Activated T-helper 1 cell treated with anti-CD3 and anti-CD28 coated beads, Interleukin-12 subunit alpha, Interleukin-12 subunit beta, Interleukin-2, Interleukin-4 antibody, amounts not matched to agents 30 ng/mL and 10 ng/mL and 1 ng/mL, durations not matched to agents 14 hours and 24 hours and 36 hours (primary cell): ENCODE measurements at regions not wholly inside any gene's neighbourhood (a gene's known extent, or its start where the extent isn't known, plus 50 kb on each side); places are given as distances from the start of the nearest gene placed in this dataset.
"Not testable (repeated sequence)": the region's sequence is repeated elsewhere in the genome, so short reads cannot be mapped to it uniquely, and the experiment has no call there.

ENCODE experiments used
- DNase-seq: peaks from one replicate; pipeline ENCODE4 v3.0.0; 2021; ENCODE audit warnings: low spot score
- H3K27ac Mint-ChIP-seq: one replicate; pipeline ENCODE4 v1.8.0; 2021; ENCODE audit warnings: mild to moderate bottlenecking, mixed read lengths
- H3K27me3 Mint-ChIP-seq: one replicate; pipeline ENCODE4 v1.8.0; 2022; ENCODE audit warnings: mild to moderate bottlenecking, moderate library complexity, mixed read lengths; ENCODE audit not compliant: insufficient read depth
- H3K36me3 Mint-ChIP-seq: one replicate; pipeline ENCODE4 v1.8.0; 2021; ENCODE audit warnings: low read depth, mixed read lengths
- H3K4me1 Mint-ChIP-seq: one replicate; pipeline ENCODE4 v1.8.0; 2021; ENCODE audit warnings: low read depth, mixed read lengths
- H3K4me3 Mint-ChIP-seq: one replicate; pipeline ENCODE4 v1.8.0; 2021; ENCODE audit warnings: mild to moderate bottlenecking, moderate library complexity, mixed read lengths
- H3K9me3 Mint-ChIP-seq: one replicate; pipeline ENCODE4 v1.8.0; 2021; ENCODE audit warnings: mixed read lengths
- intact Hi-C: fragments of 100-400 bp; cut with micrococcal nuclease; formaldehyde crosslinking; loops from one replicate; pipeline ENCODE4 v1.15.1; 2024

DNA sequence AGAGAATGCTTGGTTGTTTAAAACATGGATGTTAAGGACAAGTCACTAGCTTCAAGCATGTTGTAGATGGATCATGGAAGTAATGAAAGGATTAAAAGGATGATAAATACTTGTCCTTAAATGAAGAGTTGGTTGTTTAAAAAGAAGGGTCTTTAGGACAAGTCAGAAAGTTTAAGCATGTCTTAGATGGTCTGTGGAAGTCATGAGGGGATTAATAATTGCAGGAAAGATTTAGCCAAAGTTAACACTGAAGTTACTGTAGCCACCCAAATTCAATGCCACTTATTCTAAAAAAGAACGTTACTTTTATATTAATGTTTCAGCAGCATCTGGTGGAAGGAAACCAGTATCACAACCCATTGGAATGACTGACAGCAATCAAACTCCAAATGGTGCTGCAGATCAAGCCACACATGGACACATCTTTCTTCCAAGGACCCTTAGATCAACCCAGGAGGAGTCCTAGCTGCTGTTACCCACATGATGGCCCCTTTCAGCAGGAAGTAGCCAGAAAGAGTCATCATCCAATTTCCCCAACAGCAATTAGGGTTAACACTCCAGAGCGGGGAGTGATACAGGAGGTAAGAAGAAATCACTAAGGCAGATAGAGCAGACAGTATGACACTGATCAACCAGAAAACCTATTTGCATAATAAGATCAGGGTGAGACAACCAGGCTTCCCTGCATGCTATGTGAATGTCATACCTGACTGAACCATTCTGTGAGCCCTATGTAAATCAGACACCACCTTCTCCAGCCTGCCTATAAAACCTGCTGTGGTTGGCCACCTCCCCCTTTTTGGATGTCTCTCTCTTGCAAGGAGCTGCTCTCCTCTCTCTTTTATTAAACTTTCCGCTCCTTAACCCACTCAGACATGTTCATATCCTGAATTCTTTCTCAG, 88.4 kb upstream of the GNAZ start:
- Mint-ChIP-seq H3K36me3 (no peaks in the 10 kb centered on the region), H3K27ac (no peak overlapping the region), H3K4me3 (no peak overlapping the region), H3K4me1 (no peaks in the 10 kb centered on the region), H3K9me3 (peaks cover 7% of the 10 kb centered on the region), H3K27me3 (peaks cover 11% of the 10 kb centered on the region)
- intact Hi-C loops = no loop called here
- no peak for DNase-seq

DNA sequence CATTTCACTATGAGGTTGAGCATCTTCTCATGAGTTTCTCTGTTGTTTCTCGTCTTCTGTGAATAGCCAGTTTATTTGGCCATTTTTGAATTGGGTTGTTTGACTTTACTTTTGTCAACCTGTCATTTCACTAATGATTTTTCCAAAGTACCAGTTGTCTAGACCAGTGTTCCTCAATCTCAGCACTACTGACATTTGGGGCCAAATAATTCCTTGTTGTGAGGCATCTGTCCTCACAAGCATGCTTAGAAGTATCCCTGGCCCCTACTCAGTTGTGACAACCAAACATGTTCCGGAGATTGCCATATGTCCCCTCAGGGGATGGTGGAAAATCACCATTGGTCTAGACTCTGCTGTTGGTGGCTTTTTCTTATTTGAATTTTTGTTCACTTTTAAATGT, 87.7 kb upstream of the GNAZ start:
- Mint-ChIP-seq H3K36me3 (no peaks in the 10 kb centered on the region), H3K4me1 (no peaks in the 10 kb centered on the region), H3K27ac (no peak overlapping the region), H3K4me3 (no peak overlapping the region), H3K9me3 (peaks cover 7% of the 10 kb centered on the region), H3K27me3 (peaks cover 11% of the 10 kb centered on the region)
- intact Hi-C loops = no loop called here
- DNase-seq = no peak

DNA sequence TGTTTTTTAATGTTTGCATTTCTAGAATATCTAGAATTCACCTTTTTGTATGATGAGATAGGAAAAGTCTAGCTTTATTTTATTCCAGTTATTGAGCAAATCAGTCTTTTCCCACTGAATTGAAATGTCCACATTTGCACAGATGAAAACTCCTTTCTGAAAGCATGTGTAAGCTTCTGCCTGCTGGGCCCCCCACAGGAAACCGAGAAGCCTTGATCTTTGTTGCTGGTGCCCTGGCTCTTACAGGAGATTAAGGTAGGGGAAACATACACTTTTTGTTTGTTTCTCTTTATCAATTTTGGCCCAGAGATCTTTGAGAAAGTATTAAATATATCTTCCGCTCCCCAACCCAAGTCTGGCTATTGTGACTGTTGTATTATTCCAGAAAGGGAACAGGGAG, 87.2 kb upstream of the GNAZ start:
- Mint-ChIP-seq H3K27me3 (peaks cover 11% of the 10 kb centered on the region), H3K4me1 (no peaks in the 10 kb centered on the region), H3K27ac (no peak overlapping the region), H3K9me3 (peaks cover 7% of the 10 kb centered on the region), H3K4me3 (no peak overlapping the region), H3K36me3 (no peaks in the 10 kb centered on the region)
- DNase-seq = no peak
- intact Hi-C loops = no loop called here

DNA sequence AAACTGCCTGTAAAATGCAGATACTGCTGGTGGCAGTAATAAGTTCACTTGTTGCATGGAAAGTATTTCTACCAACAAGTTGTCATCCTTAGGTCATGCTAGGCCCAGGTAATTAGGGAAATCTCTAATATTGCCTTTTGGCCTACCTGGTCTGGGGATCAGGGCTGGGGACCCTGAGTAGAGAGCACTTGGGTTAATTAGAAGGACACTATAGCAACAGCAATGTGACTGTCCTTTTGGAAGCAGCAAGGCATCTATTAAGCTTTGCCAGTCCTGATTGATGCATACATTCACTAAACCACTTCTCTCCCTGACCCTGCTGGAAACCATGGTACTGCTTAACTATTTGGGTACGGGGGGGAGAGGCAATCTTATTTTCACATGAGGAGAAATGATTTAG, 86.5 kb upstream of the GNAZ start:
- Mint-ChIP-seq H3K9me3 (peaks cover 7% of the 10 kb centered on the region), H3K36me3 (no peaks in the 10 kb centered on the region), H3K4me3 (no peak overlapping the region), H3K27ac (no peak overlapping the region), H3K27me3 (peaks cover 11% of the 10 kb centered on the region), H3K4me1 (no peaks in the 10 kb centered on the region)
- intact Hi-C loops = no loop called here
- DNase-seq = no peak

DNA sequence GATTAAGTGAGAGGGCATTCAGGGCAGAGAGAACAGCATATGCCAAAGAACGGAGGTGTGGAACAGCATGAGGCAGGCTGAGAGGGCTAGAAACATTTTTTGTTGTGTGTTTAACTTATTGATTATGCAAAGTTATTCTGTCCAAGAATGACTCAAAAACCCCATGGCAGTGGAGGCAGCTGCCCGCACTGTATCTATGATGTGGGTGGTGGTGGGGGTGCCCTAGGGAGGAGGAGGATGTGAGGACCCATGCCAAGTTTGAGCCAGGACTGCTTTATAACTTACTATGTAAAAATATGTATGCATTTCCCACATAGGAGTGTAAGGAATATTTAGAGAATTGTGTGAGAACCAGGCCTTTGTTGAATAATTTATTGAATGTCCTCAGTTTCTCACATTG, 85.4 kb upstream of the GNAZ start:
- Mint-ChIP-seq H3K4me1 (no peaks in the 10 kb centered on the region), H3K27ac (no peak overlapping the region), H3K27me3 (peaks cover 14% of the 10 kb centered on the region), H3K4me3 (no peak overlapping the region), H3K9me3 (peaks cover 7% of the 10 kb centered on the region), H3K36me3 (no peaks in the 10 kb centered on the region)
- no peak for DNase-seq
- intact Hi-C loops = no loop called here

DNA sequence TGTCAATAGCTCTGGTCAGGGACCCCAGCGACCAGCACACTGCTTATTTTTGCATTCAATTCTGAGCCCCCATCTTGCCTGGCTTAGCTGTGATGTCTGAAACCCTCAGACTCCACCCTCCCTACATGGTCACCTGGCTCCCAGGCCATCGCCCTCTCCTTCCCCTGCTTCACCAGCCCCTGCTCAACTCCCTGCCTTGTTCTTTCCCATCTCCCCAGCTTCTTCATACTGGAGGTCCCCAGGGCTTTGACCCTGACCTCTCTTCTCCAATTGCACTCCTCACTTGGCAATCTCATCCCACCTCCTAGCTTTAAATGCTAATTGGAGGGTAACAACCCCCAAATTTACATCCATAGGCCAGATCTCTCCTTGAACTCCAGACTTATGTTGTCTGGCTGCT, 84.3 kb upstream of the GNAZ start:
- no peaks in the 10 kb centered on the region for H3K36me3 Mint-ChIP-seq
- intact Hi-C loops = no loop called here
- no peaks in the 10 kb centered on the region for H3K4me1 Mint-ChIP-seq
- DNase-seq = no peak
- peaks cover 13% of the 10 kb centered on the region for H3K27me3 Mint-ChIP-seq
- no peak overlapping the region for H3K4me3 Mint-ChIP-seq
- H3K27ac Mint-ChIP-seq = no peak overlapping the region
- H3K9me3 Mint-ChIP-seq = peaks cover 4% of the 10 kb centered on the region

DNA sequence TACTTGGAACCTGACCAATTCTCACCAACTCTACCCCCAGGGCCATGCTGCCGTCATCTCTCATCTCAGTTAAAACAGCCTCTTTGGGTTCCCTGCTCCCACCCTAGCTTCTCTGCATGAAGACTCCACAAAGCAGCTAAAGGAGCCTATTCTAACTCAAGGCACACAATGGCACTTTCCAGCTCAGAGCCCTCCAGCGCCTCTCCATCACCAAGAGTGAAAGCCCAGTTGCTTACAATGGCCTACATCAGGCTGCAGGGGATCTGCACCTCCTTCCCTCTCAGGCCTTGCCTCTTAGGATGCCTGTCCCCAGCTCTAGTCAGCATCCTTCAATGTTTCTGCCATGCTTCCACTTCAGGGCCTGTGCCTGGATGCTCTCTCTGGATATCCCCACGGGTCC, 83.7 kb upstream of the GNAZ start:
- intact Hi-C loops = no loop called here
- no peaks in the 10 kb centered on the region for H3K36me3 Mint-ChIP-seq
- peaks cover 13% of the 10 kb centered on the region for H3K27me3 Mint-ChIP-seq
- no peak overlapping the region for H3K4me3 Mint-ChIP-seq
- H3K9me3 Mint-ChIP-seq = peaks cover 4% of the 10 kb centered on the region
- no peaks in the 10 kb centered on the region for H3K4me1 Mint-ChIP-seq
- H3K27ac Mint-ChIP-seq = no peak overlapping the region
- no peak for DNase-seq

DNA sequence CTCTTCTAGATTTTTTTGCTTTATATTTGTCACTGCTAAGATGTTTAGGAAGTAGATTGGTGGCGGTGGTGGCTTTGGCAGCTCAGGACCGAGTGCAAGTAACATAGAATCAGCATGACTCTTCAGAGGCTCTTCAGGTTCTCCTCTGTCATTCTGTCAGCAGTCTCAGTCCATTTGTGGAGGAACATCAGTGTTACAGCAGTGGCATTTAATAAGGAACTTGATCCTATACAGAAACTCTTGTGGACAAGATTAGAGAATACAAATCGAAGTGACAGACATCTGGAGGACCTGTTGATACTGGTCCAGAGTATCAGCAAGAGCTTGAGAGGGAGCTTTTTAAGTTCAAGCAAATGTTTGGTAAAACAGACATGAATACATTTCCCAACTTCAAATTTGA, 82.2 kb upstream of the GNAZ start:
- H3K27ac Mint-ChIP-seq = no peak overlapping the region
- no peak for DNase-seq
- H3K4me3 Mint-ChIP-seq = no peak overlapping the region
- no peaks in the 10 kb centered on the region for H3K36me3 Mint-ChIP-seq
- H3K27me3 Mint-ChIP-seq = peaks cover 13% of the 10 kb centered on the region
- intact Hi-C loops = no loop called here
- no peaks in the 10 kb centered on the region for H3K4me1 Mint-ChIP-seq
- no peaks in the 10 kb centered on the region for H3K9me3 Mint-ChIP-seq

DNA sequence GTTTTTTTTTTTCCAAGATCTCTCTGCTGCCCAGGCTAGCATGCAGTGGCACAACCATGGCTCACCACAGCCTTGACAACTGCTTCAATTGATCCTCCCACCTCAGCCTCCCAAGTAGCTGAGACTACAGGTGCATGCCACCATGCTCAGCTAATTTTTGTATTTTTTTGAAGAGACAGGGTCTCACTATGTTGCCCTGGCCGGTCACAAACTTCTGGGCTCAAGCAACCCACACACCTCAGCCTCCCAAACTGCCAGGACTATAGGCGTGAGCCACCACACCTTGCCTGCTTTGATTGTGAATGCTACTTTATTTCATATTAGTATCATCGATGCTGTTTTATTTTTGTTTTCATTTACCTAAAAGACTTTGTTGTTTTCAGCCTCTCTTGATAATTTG, 81.5 kb upstream of the GNAZ start:
- H3K36me3 Mint-ChIP-seq = no peaks in the 10 kb centered on the region
- no peak overlapping the region for H3K27ac Mint-ChIP-seq
- H3K4me1 Mint-ChIP-seq = no peaks in the 10 kb centered on the region
- peaks cover 13% of the 10 kb centered on the region for H3K27me3 Mint-ChIP-seq
- intact Hi-C loops = no loop called here
- no peak overlapping the region for H3K4me3 Mint-ChIP-seq
- no peak for DNase-seq
- no peaks in the 10 kb centered on the region for H3K9me3 Mint-ChIP-seq

DNA sequence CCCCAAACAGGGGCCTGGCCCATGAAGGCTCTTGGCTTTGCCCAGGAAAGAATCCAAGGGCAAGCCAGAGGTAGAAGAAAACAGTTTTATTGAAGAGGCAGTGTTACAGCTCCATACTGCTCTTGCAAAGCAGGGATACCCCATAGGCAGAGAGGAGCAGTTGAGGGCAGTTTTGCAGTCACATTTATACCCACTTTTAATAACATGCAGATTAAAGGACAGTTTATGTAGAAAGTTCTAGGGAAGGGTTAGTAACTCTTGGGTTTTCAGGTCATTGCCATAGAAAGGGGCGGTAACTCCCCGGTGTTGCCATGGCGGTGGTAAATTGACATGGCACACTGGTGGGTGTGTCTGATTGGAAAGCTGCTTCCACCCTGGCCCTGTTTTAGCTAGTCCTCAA, 80.5 kb upstream of the GNAZ start:
- Mint-ChIP-seq H3K27me3 (peaks cover 15% of the 10 kb centered on the region), H3K36me3 (no peaks in the 10 kb centered on the region), H3K4me1 (no peaks in the 10 kb centered on the region), H3K27ac (no peak overlapping the region), H3K9me3 (no peaks in the 10 kb centered on the region), H3K4me3 (no peak overlapping the region)
- intact Hi-C loops = no loop called here
- DNase-seq = no peak

DNA sequence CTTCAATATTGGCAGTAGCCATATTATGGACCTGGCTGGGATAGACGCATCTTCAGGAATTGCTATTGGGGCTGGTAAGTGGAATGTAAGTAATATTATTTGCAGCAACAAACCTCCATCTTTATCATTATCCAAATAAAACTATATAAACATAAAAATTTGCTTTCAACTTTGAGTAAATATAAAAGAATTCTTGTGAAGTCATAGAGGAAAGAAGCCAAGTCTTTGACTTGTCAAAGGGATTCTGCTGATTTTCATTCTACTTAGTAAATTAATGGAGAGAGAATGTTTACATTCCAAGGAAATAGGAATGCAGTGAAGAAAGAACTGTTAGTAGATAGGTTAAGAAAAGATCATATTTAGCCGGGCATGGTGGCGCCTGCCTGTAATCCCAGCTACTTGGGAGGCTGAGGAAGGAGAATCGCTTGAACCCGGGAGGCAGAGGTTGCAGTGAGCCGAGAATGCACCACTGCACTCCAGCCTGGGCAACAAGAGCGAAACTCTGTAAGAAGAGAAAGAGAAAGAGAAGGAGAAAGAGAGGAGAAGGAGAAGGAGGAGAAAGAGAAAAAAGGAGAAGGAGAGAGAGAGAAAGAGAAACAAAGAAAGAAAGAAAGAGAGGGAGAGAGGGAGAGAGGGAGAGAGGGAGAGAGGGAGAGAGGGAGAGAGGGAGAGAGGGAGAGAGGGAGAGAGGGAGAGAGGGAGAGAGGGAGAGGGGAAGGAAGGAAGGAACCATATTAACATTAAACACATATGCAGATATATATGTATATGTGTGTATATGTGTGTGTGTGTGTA, 79.4 kb upstream of the GNAZ start:
- H3K4me1 Mint-ChIP-seq, intact Hi-C loops, H3K27ac Mint-ChIP-seq, H3K9me3 Mint-ChIP-seq, H3K4me3 Mint-ChIP-seq, DNase-seq, H3K36me3 Mint-ChIP-seq: not testable (repeated sequence)
- peaks cover 13% of the 10 kb centered on the region for H3K27me3 Mint-ChIP-seq

DNA sequence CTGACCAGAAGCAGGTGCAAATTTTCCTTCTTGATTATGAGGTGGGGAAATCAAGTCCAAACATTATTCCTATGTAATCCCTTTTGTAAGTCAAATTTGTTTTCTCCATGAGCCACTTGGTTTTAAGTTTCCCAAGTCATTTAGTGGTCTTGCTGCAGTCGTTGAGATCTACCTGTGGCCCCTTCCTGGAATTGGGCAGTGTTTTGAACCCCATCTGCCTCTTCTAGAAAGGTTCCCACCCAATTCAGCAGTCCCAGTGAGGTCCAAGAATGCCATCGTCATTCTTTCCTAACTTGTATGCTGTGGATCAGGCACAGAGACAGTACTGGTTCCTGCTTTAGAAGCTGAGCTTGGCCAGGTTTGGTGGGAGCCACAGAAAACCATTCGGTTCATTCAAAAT, 77.8 kb upstream of the GNAZ start:
- H3K9me3 Mint-ChIP-seq = peaks cover 19% of the 10 kb centered on the region
- no peaks in the 10 kb centered on the region for H3K36me3 Mint-ChIP-seq
- DNase-seq = no peak
- no peak overlapping the region for H3K4me3 Mint-ChIP-seq
- intact Hi-C loops = no loop called here
- H3K27ac Mint-ChIP-seq = no peak overlapping the region
- H3K27me3 Mint-ChIP-seq = peaks cover 15% of the 10 kb centered on the region
- H3K4me1 Mint-ChIP-seq = no peaks in the 10 kb centered on the region

DNA sequence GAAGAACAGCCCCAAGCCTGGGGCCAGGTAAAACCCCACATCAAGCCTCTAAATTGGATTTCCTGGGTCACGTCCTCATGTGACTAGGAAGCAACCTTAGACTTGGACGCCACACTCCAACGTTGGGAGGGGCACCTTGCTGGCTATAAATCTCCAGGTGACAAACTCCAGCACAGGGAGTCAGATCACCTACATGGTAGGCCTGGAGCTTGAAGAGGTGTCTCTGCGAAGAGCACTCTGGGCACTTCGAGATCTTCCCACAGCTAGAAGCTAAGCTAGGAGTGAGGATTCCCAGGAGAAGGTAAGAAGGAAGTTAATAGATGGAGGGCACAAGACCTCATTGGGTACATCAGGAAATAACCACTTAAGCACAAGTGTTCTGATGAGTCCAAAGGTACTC, 77.1 kb upstream of the GNAZ start:
- Mint-ChIP-seq H3K36me3 (no peaks in the 10 kb centered on the region), H3K27me3 (peaks cover 15% of the 10 kb centered on the region), H3K9me3 (peaks cover 26% of the 10 kb centered on the region), H3K27ac (no peak overlapping the region), H3K4me1 (no peaks in the 10 kb centered on the region), H3K4me3 (no peak overlapping the region)
- intact Hi-C loops = no loop called here
- no peak for DNase-seq
